D721Med (cell line): ENCODE measurements at regions not wholly inside any gene's neighbourhood (a gene's known extent, or its start where the extent isn't known, plus 50 kb on each side); places are given as distances from the start of the nearest gene placed in this dataset.

Experiments
- DNase-seq: peaks from one replicate; pipeline ENCODE4 v3.0.0; 2011; ENCODE audit warnings: low spot score; ENCODE audit not compliant: insufficient read length
- FAIRE-seq: peaks from 2 replicates; lab custom pipeline; 2011; peaks lifted over from hg19 to GRCh38; lab: Jason Lieb, UNC
- TF ChIP-seq, protein P1 (sequence below): IDR thresholded peaks from 2 replicates; pipeline ENCODE4 v1.5.1; 2012; ENCODE audit warnings: mild to moderate bottlenecking, control low read depth; ENCODE audit not compliant: insufficient read depth; ENCODE audit errors: missing control alignments

DNA sequence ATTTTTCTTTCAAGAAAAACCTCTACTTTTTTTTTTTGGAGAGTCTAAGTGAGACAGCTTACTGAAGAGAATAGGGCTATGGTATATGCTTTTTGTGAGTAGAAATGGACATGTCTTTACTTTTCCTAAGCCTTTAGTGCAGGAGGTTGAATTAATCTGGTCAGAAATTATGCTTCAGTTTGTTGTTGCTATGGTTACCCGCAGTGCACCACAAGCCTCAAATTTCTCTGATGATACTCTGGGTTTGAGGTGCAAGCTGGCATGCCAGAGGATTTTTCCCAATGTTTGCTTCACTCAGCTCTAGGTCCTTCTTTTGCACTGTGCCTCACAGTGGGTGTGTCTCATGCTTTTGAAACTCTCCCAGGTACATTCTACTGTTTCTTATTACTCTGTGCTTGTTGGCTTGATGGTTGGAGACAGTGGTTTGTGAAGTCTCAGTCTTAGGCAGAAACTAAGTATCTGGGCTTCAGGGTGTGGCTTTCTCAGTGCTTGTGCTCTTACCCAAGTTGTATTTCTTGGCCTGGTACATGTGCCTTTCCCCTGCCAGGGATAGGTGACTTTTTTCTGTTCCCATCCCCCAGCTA lies 278.3 kb downstream of the RBM43 start:
- FAIRE-seq (no peak), DNase-seq (no peak)
- TF ChIP-seq, protein P1, sequence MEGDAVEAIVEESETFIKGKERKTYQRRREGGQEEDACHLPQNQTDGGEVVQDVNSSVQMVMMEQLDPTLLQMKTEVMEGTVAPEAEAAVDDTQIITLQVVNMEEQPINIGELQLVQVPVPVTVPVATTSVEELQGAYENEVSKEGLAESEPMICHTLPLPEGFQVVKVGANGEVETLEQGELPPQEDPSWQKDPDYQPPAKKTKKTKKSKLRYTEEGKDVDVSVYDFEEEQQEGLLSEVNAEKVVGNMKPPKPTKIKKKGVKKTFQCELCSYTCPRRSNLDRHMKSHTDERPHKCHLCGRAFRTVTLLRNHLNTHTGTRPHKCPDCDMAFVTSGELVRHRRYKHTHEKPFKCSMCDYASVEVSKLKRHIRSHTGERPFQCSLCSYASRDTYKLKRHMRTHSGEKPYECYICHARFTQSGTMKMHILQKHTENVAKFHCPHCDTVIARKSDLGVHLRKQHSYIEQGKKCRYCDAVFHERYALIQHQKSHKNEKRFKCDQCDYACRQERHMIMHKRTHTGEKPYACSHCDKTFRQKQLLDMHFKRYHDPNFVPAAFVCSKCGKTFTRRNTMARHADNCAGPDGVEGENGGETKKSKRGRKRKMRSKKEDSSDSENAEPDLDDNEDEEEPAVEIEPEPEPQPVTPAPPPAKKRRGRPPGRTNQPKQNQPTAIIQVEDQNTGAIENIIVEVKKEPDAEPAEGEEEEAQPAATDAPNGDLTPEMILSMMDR: no peak

DNA sequence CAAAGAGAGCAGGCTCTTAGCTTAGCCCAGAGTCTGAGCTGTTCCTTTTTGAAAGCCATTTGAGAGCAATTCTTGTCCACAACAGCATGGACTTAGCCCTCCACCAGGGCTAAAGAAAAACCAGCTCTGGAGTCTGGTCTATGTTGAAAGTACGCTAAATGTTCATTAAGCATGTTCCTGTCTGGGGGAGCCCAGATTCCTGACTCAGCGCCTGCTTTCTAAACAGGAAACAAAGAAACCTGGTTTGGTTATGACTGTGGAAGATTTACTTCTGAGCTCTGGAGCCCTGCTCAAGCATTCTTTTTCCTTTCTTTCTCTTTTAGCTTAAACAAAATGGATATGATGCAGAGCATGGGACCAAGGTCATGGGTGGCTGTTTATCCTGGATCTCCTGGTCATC lies 279.8 kb downstream of the RBM43 start:
- TF ChIP-seq, protein P1: no peak
- no peak for FAIRE-seq
- no peak for DNase-seq

DNA sequence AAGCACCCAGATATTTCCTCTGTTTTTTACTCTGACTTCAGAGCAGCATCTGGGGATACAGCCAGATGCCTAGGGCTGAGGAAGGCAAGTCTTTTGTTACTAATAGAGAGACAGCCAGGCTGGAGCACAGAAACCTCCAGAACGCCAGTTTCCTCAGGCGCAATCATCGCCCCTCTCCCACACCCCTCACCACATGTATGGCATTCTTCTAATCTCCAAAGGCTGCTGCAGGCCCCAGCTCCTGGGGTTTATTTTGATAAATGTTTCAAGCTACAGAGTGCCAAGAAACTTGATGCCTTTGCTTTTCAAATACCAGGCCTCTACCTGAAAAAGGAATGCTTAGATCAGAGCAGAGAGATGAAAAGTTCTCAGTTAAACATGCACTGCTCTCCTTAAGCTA lies 283.6 kb downstream of the RBM43 start:
- FAIRE-seq (no peak), DNase-seq (no peak)
- TF ChIP-seq, protein P1: no peak

DNA sequence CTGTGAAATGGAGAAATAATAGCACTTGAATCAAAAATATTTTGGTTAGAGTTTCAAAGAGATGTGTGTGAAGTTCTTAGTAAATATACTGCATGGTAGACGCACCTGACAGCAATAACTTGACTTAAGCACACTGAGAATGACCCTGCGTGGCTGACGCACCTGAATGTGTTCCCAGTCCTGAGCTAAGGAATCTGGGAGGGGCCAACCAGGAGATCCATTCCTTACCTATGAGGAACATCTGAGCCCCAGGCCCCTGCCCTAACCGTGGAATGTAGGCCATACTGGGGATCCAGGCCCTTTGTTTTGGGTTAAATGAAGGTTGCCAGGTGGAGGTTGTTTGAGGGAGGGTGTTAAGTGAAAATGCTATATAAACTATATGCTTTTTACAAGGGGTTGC lies 284.4 kb downstream of the RBM43 start:
- no peak for DNase-seq
- TF ChIP-seq, protein P1: no peak
- no peak for FAIRE-seq

DNA sequence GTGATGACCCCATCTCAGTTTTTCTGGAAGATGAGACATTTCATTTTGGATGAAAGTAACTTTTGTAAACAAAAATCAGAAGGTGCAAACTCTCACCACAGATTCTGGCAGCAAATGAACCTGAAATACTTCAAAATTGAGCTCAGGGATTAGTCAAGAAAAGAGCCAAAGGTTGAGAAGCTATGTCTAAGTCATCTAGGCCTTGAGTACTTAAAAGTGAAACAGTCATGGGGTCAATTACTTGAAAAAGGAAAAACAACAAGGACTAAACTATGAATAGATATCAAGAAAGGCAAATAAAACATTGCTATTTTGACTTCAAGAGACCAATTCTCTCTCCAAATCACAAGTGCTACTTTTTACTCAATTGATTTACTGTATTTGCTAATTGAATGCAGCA lies 285.1 kb downstream of the RBM43 start:
- DNase-seq (no peak), FAIRE-seq (no peak)
- TF ChIP-seq, protein P1: no peak

DNA sequence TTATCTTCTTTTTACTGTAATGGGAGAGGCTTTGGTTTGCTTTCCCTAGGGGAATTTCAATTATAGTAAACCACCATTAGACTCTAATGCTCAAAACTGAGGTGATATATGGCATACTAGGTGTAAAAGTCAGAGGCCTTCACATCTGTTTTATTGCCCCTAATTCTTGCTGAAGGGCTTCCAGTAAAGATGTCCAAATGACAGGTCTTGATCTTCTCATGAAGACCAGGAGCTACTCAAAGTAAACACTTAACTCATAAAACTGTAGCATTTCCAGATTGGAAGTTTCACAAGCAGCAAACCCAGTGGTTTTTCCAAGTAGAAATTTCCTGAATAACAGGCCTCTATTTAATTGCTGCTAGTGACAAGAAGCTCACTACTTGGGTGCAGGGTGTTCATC lies 286.8 kb downstream of the RBM43 start:
- TF ChIP-seq, protein P1: no peak
- DNase-seq: no peak
- no peak for FAIRE-seq

DNA sequence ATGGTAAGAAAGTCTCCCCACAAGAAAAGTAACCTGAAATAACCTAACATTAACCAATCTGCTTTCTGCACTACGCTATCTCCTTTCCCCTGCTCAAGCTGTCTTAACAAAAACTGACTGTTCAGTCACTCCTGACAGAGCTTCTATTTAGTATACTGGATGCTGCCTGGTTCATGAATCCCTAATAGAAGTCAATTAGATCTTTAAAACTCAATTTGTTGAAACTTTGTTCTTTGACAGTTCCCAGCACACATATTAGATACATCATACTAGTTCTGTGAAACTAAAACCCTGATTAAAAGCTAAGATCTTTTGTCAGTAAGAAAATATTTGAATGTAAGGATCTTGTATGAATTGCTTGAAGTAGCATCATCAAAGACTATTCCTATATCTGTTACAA lies 287.4 kb downstream of the RBM43 start:
- FAIRE-seq: no peak
- TF ChIP-seq, protein P1: no peak

More for the DNA sequence above, 287.4 kb downstream of the RBM43 start:
- DNase-seq: no peak
